ENCODE measurements at regions not wholly inside any gene's neighbourhood (a gene's known extent, or its start where the extent isn't known, plus 50 kb on each side); places are given as distances from the start of the nearest gene placed in this dataset.

DNA sequence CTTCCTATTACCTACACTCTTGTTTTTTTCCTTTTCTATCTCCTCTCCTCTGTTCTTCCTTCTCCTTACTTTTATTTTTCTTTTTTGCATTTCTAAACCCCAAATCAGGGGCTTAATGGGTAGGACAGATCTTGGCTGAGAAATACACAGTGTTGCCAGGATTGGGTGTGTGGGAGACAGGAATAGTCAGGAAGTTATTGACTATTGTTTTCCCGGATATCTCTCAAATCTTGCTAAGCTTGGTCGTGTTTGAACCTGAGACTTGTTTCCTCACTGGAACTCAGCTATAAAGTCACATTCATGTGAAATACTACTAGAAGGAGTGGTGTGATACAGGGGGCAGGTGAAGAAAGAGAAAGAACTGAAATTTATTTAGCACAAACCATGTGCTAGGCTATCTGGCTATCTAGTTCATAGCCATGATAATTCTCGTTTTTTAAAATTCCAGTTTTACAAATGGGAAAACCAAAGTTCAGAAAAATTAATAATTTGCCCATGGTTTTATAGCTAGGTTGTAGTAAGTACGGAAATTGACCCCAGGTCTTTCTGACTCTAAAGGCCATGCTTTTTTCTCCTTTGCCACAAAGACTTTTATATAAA lies 343.2 kb upstream of the UMPS start:
- H3K79me2 ChIP-seq (ENCODE audit: insufficient read depth, low read depth) = no peaks in the 10 kb centered on the region
- no peak overlapping the region for H3K4me2 ChIP-seq
- H3K4me1 ChIP-seq (ENCODE audit: low read depth, poor library complexity, severe bottlenecking) = no peaks in the 10 kb centered on the region
- H3K4me3 ChIP-seq (IDR thresholded peaks at IDR 0.05; ENCODE audit: insufficient read depth, low read depth, low read length) = no peak overlapping the region
- no peak overlapping the region for H3K9ac ChIP-seq
- H2AFZ ChIP-seq (ENCODE audit: low read depth) = no peak overlapping the region
- TF ChIP-seq, protein P1, sequence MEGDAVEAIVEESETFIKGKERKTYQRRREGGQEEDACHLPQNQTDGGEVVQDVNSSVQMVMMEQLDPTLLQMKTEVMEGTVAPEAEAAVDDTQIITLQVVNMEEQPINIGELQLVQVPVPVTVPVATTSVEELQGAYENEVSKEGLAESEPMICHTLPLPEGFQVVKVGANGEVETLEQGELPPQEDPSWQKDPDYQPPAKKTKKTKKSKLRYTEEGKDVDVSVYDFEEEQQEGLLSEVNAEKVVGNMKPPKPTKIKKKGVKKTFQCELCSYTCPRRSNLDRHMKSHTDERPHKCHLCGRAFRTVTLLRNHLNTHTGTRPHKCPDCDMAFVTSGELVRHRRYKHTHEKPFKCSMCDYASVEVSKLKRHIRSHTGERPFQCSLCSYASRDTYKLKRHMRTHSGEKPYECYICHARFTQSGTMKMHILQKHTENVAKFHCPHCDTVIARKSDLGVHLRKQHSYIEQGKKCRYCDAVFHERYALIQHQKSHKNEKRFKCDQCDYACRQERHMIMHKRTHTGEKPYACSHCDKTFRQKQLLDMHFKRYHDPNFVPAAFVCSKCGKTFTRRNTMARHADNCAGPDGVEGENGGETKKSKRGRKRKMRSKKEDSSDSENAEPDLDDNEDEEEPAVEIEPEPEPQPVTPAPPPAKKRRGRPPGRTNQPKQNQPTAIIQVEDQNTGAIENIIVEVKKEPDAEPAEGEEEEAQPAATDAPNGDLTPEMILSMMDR (conservative IDR thresholded peaks at IDR 0.05; ENCODE audit: low read depth, low read length) = no peak
- H4K20me1 ChIP-seq (ENCODE audit: insufficient read depth) = no peaks in the 10 kb centered on the region
- H3K36me3 ChIP-seq (ENCODE audit: insufficient read depth) = no peaks in the 10 kb centered on the region
- no peak overlapping the region for H3K27ac ChIP-seq
- H3K27me3 ChIP-seq (ENCODE audit: insufficient read depth, low read depth) = no peaks in the 10 kb centered on the region

DNA sequence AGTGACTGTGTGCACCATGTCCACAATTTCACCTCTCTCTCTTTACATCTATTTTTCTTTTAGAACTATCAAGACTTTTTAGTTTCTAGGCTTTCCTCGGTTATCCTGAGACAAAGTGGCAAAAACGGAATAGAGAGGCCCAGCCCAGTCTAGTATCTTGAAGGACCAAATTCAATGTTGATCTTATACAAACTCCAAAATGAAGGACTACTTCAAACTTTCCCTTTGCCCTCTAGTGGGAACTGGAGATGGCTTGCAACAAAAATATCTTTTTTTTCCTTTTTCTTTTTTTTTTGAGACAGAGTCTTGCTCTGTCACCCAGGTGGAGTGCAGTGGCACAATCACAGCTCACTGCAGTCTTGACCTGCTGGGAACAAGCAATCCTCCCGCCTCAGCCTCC lies 338.5 kb upstream of the UMPS start:
- Histone ChIP-seq H3K4me1 (ENCODE audit: low read depth, poor library complexity, severe bottlenecking) (no peaks in the 10 kb centered on the region), H3K4me2 (no peak overlapping the region)

DNA sequence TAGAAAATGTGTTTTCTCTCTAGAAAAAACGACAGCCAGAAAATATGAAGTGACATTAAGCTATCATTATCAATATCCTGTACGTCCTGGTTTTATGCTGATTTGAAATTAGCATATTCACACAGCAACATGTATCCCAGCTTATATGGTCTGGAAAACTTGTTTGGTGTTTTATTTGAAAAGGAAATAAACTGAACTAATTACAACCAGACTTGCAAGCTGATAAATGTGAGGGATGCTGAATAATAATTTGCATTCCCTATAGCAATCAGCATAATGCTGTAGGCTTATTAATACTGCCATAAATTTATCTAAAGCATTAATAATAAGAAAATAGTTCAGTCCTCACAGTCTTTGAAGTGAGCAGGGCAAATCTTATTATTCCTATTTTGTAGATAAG lies 336.9 kb upstream of the UMPS start:
- Histone ChIP-seq H3K36me3 (ENCODE audit: insufficient read depth) (no peaks in the 10 kb centered on the region), H3K4me2 (no peak overlapping the region), H3K27me3 (ENCODE audit: insufficient read depth, low read depth) (no peaks in the 10 kb centered on the region), H2AFZ (ENCODE audit: low read depth) (no peak overlapping the region), H3K4me3 (IDR thresholded peaks at IDR 0.05; ENCODE audit: insufficient read depth, low read depth, low read length) (no peak overlapping the region), H4K20me1 (ENCODE audit: insufficient read depth) (no peaks in the 10 kb centered on the region), H3K9ac (no peak overlapping the region), H3K27ac (no peak overlapping the region), H3K4me1 (ENCODE audit: low read depth, poor library complexity, severe bottlenecking) (no peaks in the 10 kb centered on the region), H3K79me2 (ENCODE audit: insufficient read depth, low read depth) (no peaks in the 10 kb centered on the region)
- TF ChIP-seq, protein P1 (conservative IDR thresholded peaks at IDR 0.05; ENCODE audit: low read depth, low read length) = no peak

More for the DNA sequence above, 338.5 kb upstream of the UMPS start:
- no peak overlapping the region for H3K4me3 ChIP-seq (IDR thresholded peaks at IDR 0.05; ENCODE audit: insufficient read depth, low read depth, low read length)
- H2AFZ ChIP-seq (ENCODE audit: low read depth) = no peak overlapping the region
- no peaks in the 10 kb centered on the region for H3K36me3 ChIP-seq (ENCODE audit: insufficient read depth)
- no peak overlapping the region for H3K27ac ChIP-seq
- no peaks in the 10 kb centered on the region for H3K79me2 ChIP-seq (ENCODE audit: insufficient read depth, low read depth)
- no peaks in the 10 kb centered on the region for H3K27me3 ChIP-seq (ENCODE audit: insufficient read depth, low read depth)
- TF ChIP-seq, protein P1 (conservative IDR thresholded peaks at IDR 0.05; ENCODE audit: low read depth, low read length) = no peak
- H4K20me1 ChIP-seq (ENCODE audit: insufficient read depth) = no peaks in the 10 kb centered on the region
- no peak overlapping the region for H3K9ac ChIP-seq

DNA sequence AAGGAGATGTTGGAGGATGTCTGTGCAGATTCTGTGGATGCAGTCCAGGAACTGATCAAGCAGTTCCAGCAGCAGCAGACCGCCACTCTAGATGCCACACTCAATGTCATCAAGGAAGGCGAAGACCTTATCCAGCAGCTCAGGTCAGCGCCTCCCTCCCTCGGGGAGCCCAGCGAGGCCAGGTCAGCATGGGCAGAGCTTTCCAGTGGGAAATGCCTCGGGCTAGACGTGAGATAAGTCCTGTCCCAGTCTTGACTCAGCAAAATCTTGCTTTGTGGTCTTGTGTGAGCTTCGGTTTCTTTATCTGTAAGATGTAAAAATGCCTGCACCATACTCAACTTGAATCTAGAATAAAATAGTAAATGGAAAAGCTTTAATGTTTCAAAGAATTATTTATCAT lies 335.1 kb upstream of the UMPS start:
- Histone ChIP-seq H3K4me3 (IDR thresholded peaks at IDR 0.05; ENCODE audit: insufficient read depth, low read depth, low read length) (no peak overlapping the region), H3K36me3 (ENCODE audit: insufficient read depth) (no peaks in the 10 kb centered on the region), H3K4me1 (ENCODE audit: low read depth, poor library complexity, severe bottlenecking) (no peaks in the 10 kb centered on the region), H2AFZ (ENCODE audit: low read depth) (no peak overlapping the region), H4K20me1 (ENCODE audit: insufficient read depth) (no peaks in the 10 kb centered on the region), H3K4me2 (no peak overlapping the region), H3K27me3 (ENCODE audit: insufficient read depth, low read depth) (no peaks in the 10 kb centered on the region), H3K27ac (no peak overlapping the region), H3K79me2 (ENCODE audit: insufficient read depth, low read depth) (no peaks in the 10 kb centered on the region), H3K9ac (no peak overlapping the region)
- TF ChIP-seq, protein P1 (conservative IDR thresholded peaks at IDR 0.05; ENCODE audit: low read depth, low read length) = no peak

All from KMS-11 (cell line).